SK-N-MC (cell line): ENCODE measurements at regions not wholly inside any gene's neighbourhood (a gene's known extent, or its start where the extent isn't known, plus 50 kb on each side); places are given as distances from the start of the nearest gene placed in this dataset.

ENCODE experiments used
- EZH2 ChIP-seq: fragments of 200-600 bp; sonication (generic); IDR thresholded peaks from one replicate; pipeline ENCODE4 v1.6.1; 2017; ENCODE audit warnings: antibody characterized with exemption
- FOXP2 ChIP-seq: optimal IDR thresholded peaks from 2 replicates; pipeline ENCODE3; 2011; ENCODE audit warnings: mild to moderate bottlenecking, moderate library complexity; ENCODE audit not compliant: insufficient read depth; ENCODE audit errors: extremely low read length, control extremely low read depth
- POLR2AphosphoS5 ChIP-seq: IDR thresholded peaks from 2 replicates; pipeline ENCODE4 v1.6.1; 2012; ENCODE audit warnings: mild to moderate bottlenecking, low read depth, low read length, borderline replicate concordance

DNA sequence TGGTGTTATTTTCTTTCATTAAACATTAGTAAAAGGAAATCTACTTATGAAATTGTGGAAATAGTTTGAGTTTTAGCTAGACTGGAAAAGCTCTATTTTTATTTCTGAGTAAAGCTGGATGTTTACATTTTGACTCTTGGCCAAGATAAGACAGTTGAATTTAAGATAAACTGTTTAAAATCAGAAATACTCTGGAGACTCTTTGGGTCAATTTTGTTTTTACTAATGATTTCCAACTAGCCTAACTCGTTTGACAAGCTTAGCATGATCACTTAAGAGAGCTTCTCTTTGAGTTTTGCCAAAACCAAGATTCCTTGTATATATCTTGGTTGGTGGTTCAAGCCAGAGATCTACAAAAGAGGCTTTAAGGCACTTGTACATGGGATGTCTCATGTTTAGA lies 724.8 kb upstream of the LUZP2 start:
- TF ChIP-seq EZH2 (no peak), POLR2AphosphoS5 (no peak), FOXP2 (no peak)
